Right lobe of liver (tissue), 6 donors: ENCODE measurements at regions not wholly inside any gene's neighbourhood (a gene's known extent, or its start where the extent isn't known, plus 50 kb on each side); places are given as distances from the start of the nearest gene placed in this dataset.

Experiments used
- ATAC-seq, 4 donors: fragments of 200-7000 bp; cut with Tn5 transposase; one replicate each; pipeline ENCODE4 v1.9.1; 2020; ENCODE audit warnings: mild to moderate bottlenecking in 4 of 4, moderate library complexity in 4 of 4
- DNase-seq, 3 donors: peaks; one replicate each; pipeline ENCODE4 v3.0.0-alpha.2; 2020
- H3K27ac ChIP-seq, 3 donors: fragments of 200-600 bp; one replicate each; pipeline ENCODE4 v1.8.0; 2022
- H3K27me3 ChIP-seq, 2 donors: fragments of 200-600 bp; one replicate each; pipeline ENCODE4 v1.8.0; 2022
- H3K36me3 ChIP-seq, 4 donors: fragments of 200-600 bp; sonication (generic) in 1 of 4; one replicate each; pipeline versions ENCODE4 v1.5.1 to v1.8.0; 2017 to 2022; ENCODE audit warnings: control low read depth in 1 of 4
- H3K4me1 ChIP-seq, 4 donors: fragments of 200-600 bp; sonication (generic) in 1 of 4; one replicate each; pipeline versions ENCODE4 v1.5.1 to v1.8.0; 2017 to 2022; ENCODE audit warnings: control low read depth in 1 of 4
- H3K4me3 ChIP-seq, 3 donors: fragments of 200-600 bp; one replicate each; pipeline ENCODE4 v1.8.0; 2022
- H3K9me3 ChIP-seq, 4 donors: fragments of 200-600 bp; sonication (generic) in 1 of 4; one replicate each; pipeline versions ENCODE4 v1.5.1 to v1.8.0; 2017 to 2022; ENCODE audit warnings: control low read depth in 1 of 4
- POLR2A ChIP-seq: fragments of 450-650 bp; IDR thresholded peaks from one replicate; pipeline ENCODE4 v1.6.1; 2017; ENCODE audit warnings: antibody characterized with exemption, mild to moderate bottlenecking
- WGBS: methylation state at CpG from one replicate; pipeline ENCODE4 v1.1.6; 2018; ENCODE audit warnings: low coverage, low lambda C conversion rate; ENCODE audit not compliant: insufficient coverage; ENCODE audit errors: missing lambda C conversion rate; 5-methylcytosine and 5-hydroxymethylcytosine counted together
- intact Hi-C, 2 donors: fragments of 100-400 bp; cut with DNase I; formaldehyde crosslinking; loops; one replicate each; pipeline versions ENCODE4 v1.11.2 to v1.14.1; 2022
- TF ChIP-seq, protein P1 (sequence below), 4 donors: fragments of 200-600 bp in 3 of 4; fragments of 450-650 bp in 1 of 4; IDR thresholded peaks; one replicate each; pipeline versions ENCODE4 v1.5.1 to v1.8.0; 2016 to 2022; ENCODE audit warnings: antibody characterized with exemption in 4 of 4, mild to moderate bottlenecking in 2 of 4
- donor health status: DM: no; HTN: yes; CAD: no.
- donor health status: DM: no; HTN: no; CAD: no.
- donor health status: DM: no; HTN: no; CAD: no.
- donor health status: DM: no; HTN: yes; CAD: no.
- donor health status: DM: no; HTN: yes; CAD: no.

GRCh38 chr12:48279601-48280000, 71.1 kb downstream of the ZNF641 start:
- no peak overlapping the region for H3K4me3 ChIP-seq
- no peaks in the 10 kb centered on the region for H3K36me3 ChIP-seq
- WGBS: 29% methylated on average over 1 of the region's 1 CpG
- TF ChIP-seq, protein P1, sequence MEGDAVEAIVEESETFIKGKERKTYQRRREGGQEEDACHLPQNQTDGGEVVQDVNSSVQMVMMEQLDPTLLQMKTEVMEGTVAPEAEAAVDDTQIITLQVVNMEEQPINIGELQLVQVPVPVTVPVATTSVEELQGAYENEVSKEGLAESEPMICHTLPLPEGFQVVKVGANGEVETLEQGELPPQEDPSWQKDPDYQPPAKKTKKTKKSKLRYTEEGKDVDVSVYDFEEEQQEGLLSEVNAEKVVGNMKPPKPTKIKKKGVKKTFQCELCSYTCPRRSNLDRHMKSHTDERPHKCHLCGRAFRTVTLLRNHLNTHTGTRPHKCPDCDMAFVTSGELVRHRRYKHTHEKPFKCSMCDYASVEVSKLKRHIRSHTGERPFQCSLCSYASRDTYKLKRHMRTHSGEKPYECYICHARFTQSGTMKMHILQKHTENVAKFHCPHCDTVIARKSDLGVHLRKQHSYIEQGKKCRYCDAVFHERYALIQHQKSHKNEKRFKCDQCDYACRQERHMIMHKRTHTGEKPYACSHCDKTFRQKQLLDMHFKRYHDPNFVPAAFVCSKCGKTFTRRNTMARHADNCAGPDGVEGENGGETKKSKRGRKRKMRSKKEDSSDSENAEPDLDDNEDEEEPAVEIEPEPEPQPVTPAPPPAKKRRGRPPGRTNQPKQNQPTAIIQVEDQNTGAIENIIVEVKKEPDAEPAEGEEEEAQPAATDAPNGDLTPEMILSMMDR (IDR thresholded peaks at IDR 0.05): no peak
- no peak for TF ChIP-seq POLR2A
- no peaks in the 10 kb centered on the region for H3K27me3 ChIP-seq
- DNase-seq (no peak), ATAC-seq (peak in 1 of 4 donors; percentile 20)
- intact Hi-C loops: no loop called here
- peak overlapping the region in 1 of 3 donors; percentile 18 for H3K27ac ChIP-seq
- H3K4me1 ChIP-seq: no peaks in the 10 kb centered on the region
- no peaks in the 10 kb centered on the region for H3K9me3 ChIP-seq

GRCh38 chr12:48279101-48279500, 71.6 kb downstream of the ZNF641 start:
- no peak overlapping the region for H3K4me3 ChIP-seq
- ATAC-seq (peak in 2 of 4 donors; percentile 48 to 73), DNase-seq (no peak)
- TF ChIP-seq POLR2A: no peak
- TF ChIP-seq, protein P1 (IDR thresholded peaks at IDR 0.05): no peak
- H3K27me3 ChIP-seq: no peaks in the 10 kb centered on the region
- H3K36me3 ChIP-seq: no peaks in the 10 kb centered on the region
- intact Hi-C loops: no loop called here
- no peaks in the 10 kb centered on the region for H3K9me3 ChIP-seq
- H3K4me1 ChIP-seq: no peaks in the 10 kb centered on the region
- peak overlapping the region in 1 of 3 donors; percentile 18 for H3K27ac ChIP-seq

DNA sequence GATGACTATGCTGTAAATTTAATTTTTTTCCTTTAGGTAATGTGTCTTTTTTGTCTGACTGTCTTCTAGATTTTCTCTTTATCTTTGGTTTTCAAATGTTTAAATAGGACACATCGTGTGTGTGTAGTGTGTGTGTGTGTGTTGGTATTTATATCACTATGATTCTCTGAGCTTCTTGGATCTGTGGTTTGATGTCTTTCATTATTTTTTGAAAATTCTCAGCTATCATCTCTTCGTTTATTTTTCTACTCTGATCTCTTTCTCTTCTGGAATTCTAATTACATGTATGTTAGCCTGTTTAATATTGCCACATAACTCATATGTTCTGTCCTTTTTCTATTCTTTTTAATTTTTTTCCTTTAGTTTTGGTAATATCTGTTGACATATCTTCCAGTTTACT, 73.5 kb upstream of the OR10AD1 start:
- H3K36me3 ChIP-seq: no peaks in the 10 kb centered on the region
- 28% methylated on average over 2 of the region's 2 CpGs for WGBS
- TF ChIP-seq POLR2A: no peak
- TF ChIP-seq, protein P1 (IDR thresholded peaks at IDR 0.05): no peak
- intact Hi-C loops: no loop called here
- H3K9me3 ChIP-seq: no peaks in the 10 kb centered on the region
- DNase-seq: no peak
- H3K27me3 ChIP-seq: no peaks in the 10 kb centered on the region
- no peak overlapping the region for H3K4me3 ChIP-seq
- no peak overlapping the region for H3K27ac ChIP-seq
- no peaks in the 10 kb centered on the region for H3K4me1 ChIP-seq
- ATAC-seq: no peak

GRCh38 chr12:48266826-48267225, 63.7 kb upstream of the OR10AD1 start:
- Histone ChIP-seq H3K4me1 (no peaks in the 10 kb centered on the region), H3K27me3 (no peaks in the 10 kb centered on the region), H3K27ac (no peak overlapping the region), H3K9me3 (no peaks in the 10 kb centered on the region), H3K36me3 (no peaks in the 10 kb centered on the region), H3K4me3 (no peak overlapping the region)
- no peak for ATAC-seq
- no peak for DNase-seq
- no peak for TF ChIP-seq POLR2A
- TF ChIP-seq, protein P1 (IDR thresholded peaks at IDR 0.05): no peak
- intact Hi-C loops: no loop called here
- WGBS: 83% methylated on average over 1 of the region's 1 CpG

GRCh38 chr12:48265777-48266176, 62.7 kb upstream of the OR10AD1 start:
- ATAC-seq: no peak
- Histone ChIP-seq H3K27me3 (no peaks in the 10 kb centered on the region), H3K36me3 (no peaks in the 10 kb centered on the region), H3K9me3 (no peaks in the 10 kb centered on the region), H3K4me3 (no peak overlapping the region), H3K4me1 (no peaks in the 10 kb centered on the region), H3K27ac (no peak overlapping the region)
- TF ChIP-seq POLR2A: no peak
- TF ChIP-seq, protein P1 (IDR thresholded peaks at IDR 0.05): no peak
- no peak for DNase-seq
- intact Hi-C loops: no loop called here
